Spinal cord (tissue), 9 donors: ENCODE measurements at regions not wholly inside any gene's neighbourhood (a gene's known extent, or its start where the extent isn't known, plus 50 kb on each side); places are given as distances from the start of the nearest gene placed in this dataset.

ENCODE experiments used
- DNase-seq, 6 donors: peaks; one replicate each; pipeline versions ENCODE4 v3.0.0 to v3.0.0-alpha.2; 2013 to 2015; ENCODE audit warnings: low spot score in 6 of 6, low read depth in 4 of 6
- H3K27ac ChIP-seq: one replicate; pipeline ENCODE4 v1.5.1; 2013; ENCODE audit warnings: low read depth, low read length, control low read depth
- H3K27me3 ChIP-seq: one replicate; pipeline ENCODE4 v1.6.1; 2013; ENCODE audit warnings: low read length; ENCODE audit not compliant: control insufficient read depth, insufficient read depth
- H3K36me3 ChIP-seq: one replicate; pipeline ENCODE4 v1.6.1; 2013; ENCODE audit warnings: low read length; ENCODE audit not compliant: control insufficient read depth, insufficient read depth
- H3K4me1 ChIP-seq: one replicate; pipeline ENCODE4 v1.6.1; 2013; ENCODE audit warnings: low read length; ENCODE audit not compliant: control insufficient read depth, insufficient read depth
- H3K4me3 ChIP-seq: one replicate; pipeline ENCODE4 v1.5.1; 2013; ENCODE audit warnings: low read depth, low read length, control low read depth
- H3K9me3 ChIP-seq: one replicate; pipeline ENCODE4 v1.6.1; 2013; ENCODE audit warnings: low read length; ENCODE audit not compliant: control insufficient read depth, insufficient read depth
- WGBS: methylation state at CpG from one replicate; pipeline ENCODE4 v1.1.5; 2013; ENCODE audit warnings: missing lambda C conversion rate; ENCODE audit not compliant: insufficient coverage; 5-methylcytosine and 5-hydroxymethylcytosine counted together
- donor health status: healthy.

- WGBS, result 89% methylated on average over 10 of the region's 12 CpGs
- Histone ChIP-seq H3K36me3 (peaks cover 94% of the 10 kb centered on the region), H3K9me3 (peaks cover 68% of the 10 kb centered on the region), H3K27ac (no peak overlapping the region), H3K27me3 (no peaks in the 10 kb centered on the region), H3K4me3 (no peak overlapping the region), H3K4me1 (no peaks in the 10 kb centered on the region)
- no peak for DNase-seq
Observed at GRCh38 chr15:25066708-25067107, 111.9 kb downstream of the SNRPN start.

DNA sequence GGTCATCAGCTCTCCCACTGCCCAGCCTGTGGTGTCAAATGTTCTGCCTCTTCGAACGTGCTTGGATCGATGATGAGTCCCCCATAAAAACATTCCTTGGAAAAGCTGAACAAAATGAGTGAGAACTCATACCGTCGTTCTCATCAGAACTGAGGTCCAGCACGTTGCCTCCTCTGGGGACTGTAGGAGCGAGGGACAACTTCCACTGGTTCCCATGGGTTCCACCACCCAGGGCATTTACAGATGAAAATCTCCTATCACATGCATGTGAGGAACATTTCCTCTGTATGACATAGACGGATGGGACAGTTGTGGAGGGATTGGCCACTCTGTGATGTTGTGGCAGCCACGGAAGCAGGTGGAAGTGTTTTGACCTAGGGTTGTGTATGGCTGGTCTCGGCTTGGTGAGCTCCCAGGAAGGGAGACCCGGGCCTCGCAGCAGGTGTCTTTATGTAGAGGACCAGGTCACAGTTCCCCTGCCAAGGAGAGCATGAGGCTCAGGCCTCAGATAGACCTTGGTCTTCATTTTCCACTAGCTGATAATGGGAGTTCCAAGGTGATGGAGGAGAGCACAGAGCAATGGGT lies 113.0 kb downstream of the SNRPN start:
- peaks cover 94% of the 10 kb centered on the region for H3K36me3 ChIP-seq
- no peaks in the 10 kb centered on the region for H3K27me3 ChIP-seq
- H3K27ac ChIP-seq, result no peak overlapping the region
- no peak overlapping the region for H3K4me3 ChIP-seq
- WGBS, result 83% methylated on average over 11 of the region's 12 CpGs
- no peak for DNase-seq
- H3K4me1 ChIP-seq, result no peaks in the 10 kb centered on the region
- H3K9me3 ChIP-seq, result peaks cover 70% of the 10 kb centered on the region

DNA sequence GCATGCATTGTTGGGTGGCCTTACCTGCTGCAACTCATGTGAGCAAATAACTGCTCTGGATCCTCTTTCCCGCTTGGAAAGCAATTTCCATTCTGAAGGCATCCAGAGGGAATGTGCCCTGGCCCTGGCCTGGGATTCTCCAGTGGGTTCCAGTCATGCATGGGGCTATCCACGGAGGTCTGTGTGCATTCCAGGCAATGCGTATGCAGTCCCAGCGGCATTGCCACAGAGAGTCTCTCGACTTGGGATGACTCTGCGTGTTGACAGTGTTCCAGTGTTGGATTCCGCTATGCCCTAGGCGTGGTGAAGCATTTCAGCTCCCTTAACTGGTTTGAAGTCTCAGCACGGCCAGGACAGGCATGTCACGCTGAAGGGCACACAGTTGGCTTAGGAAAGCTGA lies 113.9 kb downstream of the SNRPN start:
- Histone ChIP-seq H3K36me3 (peaks cover 88% of the 10 kb centered on the region), H3K4me3 (no peak overlapping the region), H3K27me3 (no peaks in the 10 kb centered on the region), H3K4me1 (no peaks in the 10 kb centered on the region), H3K27ac (no peak overlapping the region), H3K9me3 (peaks cover 71% of the 10 kb centered on the region)
- 87% methylated on average over 10 of the region's 10 CpGs for WGBS
- no peak for DNase-seq

- Histone ChIP-seq H3K27ac (no peak overlapping the region), H3K4me3 (no peak overlapping the region), H3K36me3 (peaks cover 83% of the 10 kb centered on the region), H3K4me1 (no peaks in the 10 kb centered on the region), H3K27me3 (no peaks in the 10 kb centered on the region), H3K9me3 (peaks cover 73% of the 10 kb centered on the region)
- WGBS, result 90% methylated on average over 10 of the region's 10 CpGs
- no peak for DNase-seq
Observed at GRCh38 chr15:25070353-25070963, 115.7 kb downstream of the SNRPN start.

- 87% methylated on average over 7 of the region's 11 CpGs for WGBS
- no peak for DNase-seq
- no peaks in the 10 kb centered on the region for H3K27me3 ChIP-seq
- H3K9me3 ChIP-seq, result peaks cover 65% of the 10 kb centered on the region
- peaks cover 80% of the 10 kb centered on the region for H3K36me3 ChIP-seq
- H3K4me3 ChIP-seq, result no peak overlapping the region
- H3K27ac ChIP-seq, result no peak overlapping the region
- H3K4me1 ChIP-seq, result no peaks in the 10 kb centered on the region
Observed at GRCh38 chr15:25072857-25073476, 118.2 kb downstream of the SNRPN start.

DNA sequence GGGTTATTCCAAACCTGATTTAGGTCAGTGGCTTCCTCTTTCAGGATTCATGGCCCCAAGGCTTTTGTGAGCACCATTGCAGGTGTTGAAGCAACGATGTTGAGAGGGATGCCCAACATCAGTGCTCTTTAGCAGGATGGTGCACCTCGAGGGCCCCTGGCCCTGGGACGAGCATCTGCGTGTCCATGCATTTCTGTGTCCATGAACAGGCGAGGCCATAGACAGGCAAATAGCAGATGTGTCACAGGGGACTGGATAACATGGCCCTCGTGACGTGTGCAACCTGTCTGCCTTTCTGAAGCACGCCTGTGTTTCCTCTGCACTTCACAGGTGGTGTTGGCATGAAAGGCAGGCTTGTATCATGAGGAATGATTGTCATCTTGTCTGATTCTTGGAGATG lies 132.3 kb downstream of the SNRPN start:
- DNase-seq, result no peak
- WGBS, result 70% methylated on average over 8 of the region's 8 CpGs
- Histone ChIP-seq H3K27ac (no peak overlapping the region), H3K4me3 (no peak overlapping the region), H3K27me3 (no peaks in the 10 kb centered on the region), H3K4me1 (no peaks in the 10 kb centered on the region), H3K36me3 (peaks cover 59% of the 10 kb centered on the region), H3K9me3 (peaks cover 4% of the 10 kb centered on the region)

GRCh38 chr15:25088261-25088790 lies 133.5 kb downstream of the SNRPN start:
- DNase-seq, result no peak
- H3K4me1 ChIP-seq, result no peaks in the 10 kb centered on the region
- peaks cover under 1% of the 10 kb centered on the region for H3K9me3 ChIP-seq
- no peak overlapping the region for H3K27ac ChIP-seq
- H3K4me3 ChIP-seq, result no peak overlapping the region
- H3K36me3 ChIP-seq, result peaks cover 51% of the 10 kb centered on the region
- no peaks in the 10 kb centered on the region for H3K27me3 ChIP-seq
- WGBS, result 70% methylated on average over 6 of the region's 8 CpGs

DNA sequence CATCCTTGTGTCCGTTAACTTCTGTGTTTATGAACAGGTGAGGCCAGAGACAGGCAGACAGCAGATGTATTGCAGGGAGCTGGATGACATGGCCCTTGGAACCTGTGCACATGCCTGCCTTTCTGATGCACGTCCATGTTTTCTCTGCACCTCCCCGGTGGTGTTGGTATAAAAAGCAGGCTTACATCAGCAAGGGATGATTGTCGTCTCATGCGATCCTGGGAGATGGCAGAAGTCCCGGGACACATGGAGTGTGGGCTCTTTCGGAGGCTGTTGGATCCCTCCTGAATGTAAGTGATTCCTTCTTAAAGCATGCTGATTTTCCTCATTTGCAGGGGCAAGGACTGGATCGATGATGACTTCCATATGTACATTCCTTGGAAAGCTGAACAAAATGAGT lies 134.8 kb downstream of the SNRPN start:
- peaks cover 53% of the 10 kb centered on the region for H3K36me3 ChIP-seq
- H3K27ac ChIP-seq, result no peak overlapping the region
- H3K9me3 ChIP-seq, result peaks cover 3% of the 10 kb centered on the region
- H3K4me3 ChIP-seq, result no peak overlapping the region
- WGBS, result 80% methylated on average over 8 of the region's 8 CpGs
- H3K27me3 ChIP-seq, result no peaks in the 10 kb centered on the region
- H3K4me1 ChIP-seq, result no peaks in the 10 kb centered on the region
- no peak for DNase-seq

GRCh38 chr15:25090073-25090733 lies 135.4 kb downstream of the SNRPN start:
- Histone ChIP-seq H3K27ac (no peak overlapping the region), H3K27me3 (no peaks in the 10 kb centered on the region), H3K4me3 (no peak overlapping the region), H3K9me3 (peaks cover 3% of the 10 kb centered on the region), H3K4me1 (no peaks in the 10 kb centered on the region), H3K36me3 (peaks cover 51% of the 10 kb centered on the region)
- 76% methylated on average over 8 of the region's 8 CpGs for WGBS
- DNase-seq, result no peak
